ENCODE measurements at regions not wholly inside any gene's neighbourhood (a gene's known extent, or its start where the extent isn't known, plus 50 kb on each side); places are given as distances from the start of the nearest gene placed in this dataset.
"Not testable (repeated sequence)": the region's sequence is repeated elsewhere in the genome, so short reads cannot be mapped to it uniquely, and the experiment has no call there.

- no peak for DNase-seq (ENCODE audit: low read depth)
Observed at GRCh38 chr5:107068782-107069181, 602.0 kb downstream of the EFNA5 start.

DNA sequence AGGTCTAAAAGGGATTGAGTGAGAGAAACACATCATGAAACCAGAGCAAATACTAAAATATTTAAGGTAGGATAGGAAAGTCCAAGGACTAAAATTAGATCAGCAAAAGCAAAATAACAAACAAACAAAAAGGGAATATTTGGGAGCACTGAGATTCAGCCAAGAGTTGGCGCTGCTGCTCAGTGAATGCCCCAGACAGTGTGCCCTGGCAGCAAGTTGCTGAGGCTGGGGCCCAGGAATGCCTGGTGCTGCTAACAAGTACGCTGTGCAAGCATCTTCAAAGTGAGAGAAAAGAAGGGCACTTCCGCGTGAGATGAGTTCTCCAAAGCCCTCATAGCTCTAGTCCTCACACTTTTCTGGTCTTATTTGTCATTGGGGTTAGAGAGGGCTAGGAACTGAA lies 603.3 kb downstream of the EFNA5 start:
- DNase-seq (ENCODE audit: low read depth): no peak

DNA sequence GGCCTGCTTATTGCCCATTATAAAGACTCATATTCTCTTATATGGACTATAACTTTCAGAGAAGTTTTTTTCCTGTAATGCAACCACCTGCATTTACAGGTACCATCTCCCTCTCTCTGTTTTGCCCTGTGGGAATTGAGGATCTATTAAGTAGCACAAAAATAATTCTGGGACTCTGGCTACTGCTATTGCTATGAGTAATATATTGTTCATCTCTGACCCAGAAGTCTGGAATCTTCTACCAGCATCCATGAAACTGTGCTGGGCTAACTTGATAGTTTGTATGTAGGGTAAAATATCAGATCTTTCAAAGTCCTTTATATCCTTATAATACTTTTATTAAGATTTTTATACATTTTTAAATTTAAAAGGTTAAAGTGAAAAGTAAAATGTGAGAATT lies 607.2 kb downstream of the EFNA5 start:
- DNase-seq (ENCODE audit: low read depth): no peak

DNA sequence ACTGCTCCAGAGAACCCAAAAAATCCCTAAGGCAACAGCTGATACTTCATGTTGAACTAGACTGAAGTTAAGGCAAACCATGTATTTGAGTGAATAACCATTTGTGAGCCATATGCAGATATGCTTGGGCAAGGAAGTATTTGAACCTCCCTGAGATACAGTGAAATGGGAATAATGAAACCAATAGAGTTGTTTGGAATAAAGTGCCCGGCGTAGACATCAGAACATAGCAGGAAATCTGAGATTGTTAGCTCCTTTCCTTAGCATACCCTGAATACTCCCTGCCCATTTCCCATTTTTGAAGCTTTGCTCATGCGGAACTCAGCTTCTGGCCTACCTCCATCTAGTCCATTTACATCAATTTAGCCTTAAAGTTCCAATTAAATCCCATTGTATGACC lies 611.9 kb downstream of the EFNA5 start:
- no peak for DNase-seq (ENCODE audit: low read depth)

- no peak for DNase-seq (ENCODE audit: low read depth)
Observed at GRCh38 chr5:107058235-107058634, 612.5 kb downstream of the EFNA5 start.

GRCh38 chr5:107056278-107056677 lies 614.5 kb downstream of the EFNA5 start:
- DNase-seq (ENCODE audit: low read depth): no peak

DNA sequence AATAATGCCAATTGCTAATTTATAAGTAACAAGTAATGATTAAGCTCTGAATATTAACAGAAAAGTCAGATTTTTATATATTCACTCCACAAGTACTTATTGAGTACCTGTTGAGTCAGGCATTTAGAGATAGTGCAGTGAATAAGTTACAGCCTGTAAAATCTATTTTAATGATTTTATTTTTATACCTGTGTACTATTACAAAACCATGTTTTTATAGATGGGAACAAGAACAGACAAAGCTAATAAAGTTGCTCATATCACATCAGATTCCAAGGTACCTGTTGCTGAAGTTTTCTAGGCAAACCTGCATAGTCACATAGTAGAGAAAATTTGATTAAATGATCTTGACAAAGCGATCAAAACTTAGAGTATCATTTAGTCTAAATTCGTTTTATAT lies 623.7 kb downstream of the EFNA5 start:
- DNase-seq (ENCODE audit: low read depth): no peak

GRCh38 chr5:107043665-107044064 lies 627.1 kb downstream of the EFNA5 start:
- DNase-seq (ENCODE audit: low read depth): no peak

DNA sequence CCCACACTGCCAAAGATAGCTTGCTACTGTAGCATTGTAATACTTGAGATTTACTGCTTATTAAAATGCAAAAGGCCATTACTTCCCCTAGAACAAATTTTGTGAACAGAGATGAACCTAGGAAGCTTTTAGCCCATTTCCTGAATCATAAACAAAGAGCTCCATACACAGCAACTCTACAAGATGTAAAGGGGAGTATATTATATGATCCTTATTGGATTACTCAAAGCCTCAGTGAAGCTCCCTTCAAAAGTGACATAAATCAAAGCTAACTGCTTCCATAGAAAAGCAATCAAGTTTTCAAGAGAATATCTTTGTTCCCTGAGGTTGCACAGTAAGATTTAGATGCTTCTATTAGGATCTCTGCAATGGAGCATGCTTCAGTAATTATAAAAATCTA lies 629.8 kb downstream of the EFNA5 start:
- DNase-seq (ENCODE audit: low read depth): no peak

DNA sequence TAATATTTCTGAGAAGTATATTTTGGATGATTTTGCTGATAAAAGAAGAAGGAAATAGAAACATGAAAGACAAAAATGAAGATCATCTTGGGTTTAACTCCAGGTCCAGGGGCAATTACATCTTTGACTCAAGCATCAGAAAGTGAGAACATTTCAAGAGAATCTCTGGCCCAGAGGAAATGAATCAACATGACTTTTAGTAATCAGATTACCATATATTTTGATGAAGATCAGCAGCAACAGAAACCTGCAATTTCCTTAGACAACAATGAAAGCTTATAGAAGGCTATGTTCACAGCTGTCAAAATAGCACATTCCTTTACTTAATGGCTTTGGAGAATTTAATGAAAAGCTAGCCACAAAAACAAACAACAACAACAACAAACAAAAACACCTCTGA lies 638.1 kb downstream of the EFNA5 start:
- DNase-seq (ENCODE audit: low read depth): no peak

DNA sequence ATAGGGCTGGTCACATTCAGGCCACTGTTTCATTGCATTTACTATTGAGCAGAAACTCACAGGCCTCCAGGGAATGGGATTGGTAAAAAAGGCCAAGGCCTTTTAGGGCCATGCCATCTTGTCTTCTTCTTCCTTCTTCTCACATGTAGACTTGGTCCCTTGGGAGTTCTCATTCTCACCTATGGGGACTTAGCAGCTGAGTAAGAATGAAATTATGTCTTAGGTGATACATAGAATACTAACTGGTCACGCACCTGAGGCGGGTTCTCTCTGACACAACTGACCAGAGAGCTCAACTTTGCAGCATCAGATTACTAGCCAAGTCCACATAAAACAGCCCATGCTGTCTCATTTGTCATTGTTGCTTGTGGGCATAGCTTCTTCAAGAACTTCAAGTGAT lies 641.8 kb downstream of the EFNA5 start:
- no peak for DNase-seq (ENCODE audit: low read depth)

DNA sequence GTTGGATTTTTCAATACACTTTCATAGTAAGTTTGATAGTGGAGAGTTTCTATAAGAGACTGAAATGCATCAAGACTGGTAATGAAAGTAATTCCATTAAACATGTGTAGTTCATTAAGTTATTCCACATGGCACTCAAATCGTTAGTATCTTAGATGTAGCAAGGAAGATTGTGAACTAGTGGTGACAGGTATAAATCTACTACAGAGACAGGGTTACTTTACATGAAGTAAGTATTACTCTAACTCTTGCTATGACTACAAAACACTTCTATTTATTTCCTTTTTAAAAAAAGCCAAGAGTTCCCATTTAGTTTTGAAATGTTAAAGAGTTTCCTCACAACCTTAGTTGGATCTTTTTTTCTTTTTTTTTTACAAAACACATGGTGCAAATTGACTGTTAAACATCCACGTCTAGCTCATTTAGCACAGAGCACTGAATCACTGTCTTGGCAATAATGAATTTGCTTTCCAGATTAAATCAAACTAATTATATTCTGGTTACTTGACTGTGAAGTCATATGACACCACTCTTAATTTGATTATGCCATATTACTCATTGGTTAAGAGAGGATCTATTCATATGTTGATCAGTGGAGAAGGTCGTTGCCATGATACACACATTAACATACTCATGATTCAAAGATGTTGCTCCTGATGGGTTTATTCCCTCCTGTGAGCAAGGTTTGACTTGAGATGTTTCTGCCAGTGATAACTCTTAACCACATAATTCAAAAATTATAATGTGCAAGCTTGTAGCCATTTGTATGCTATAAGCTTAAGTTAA lies 644.8 kb downstream of the EFNA5 start:
- no peak for DNase-seq (ENCODE audit: low read depth)

GRCh38 chr5:107023732-107024131 lies 647.0 kb downstream of the EFNA5 start:
- no peak for DNase-seq (ENCODE audit: low read depth)

DNA sequence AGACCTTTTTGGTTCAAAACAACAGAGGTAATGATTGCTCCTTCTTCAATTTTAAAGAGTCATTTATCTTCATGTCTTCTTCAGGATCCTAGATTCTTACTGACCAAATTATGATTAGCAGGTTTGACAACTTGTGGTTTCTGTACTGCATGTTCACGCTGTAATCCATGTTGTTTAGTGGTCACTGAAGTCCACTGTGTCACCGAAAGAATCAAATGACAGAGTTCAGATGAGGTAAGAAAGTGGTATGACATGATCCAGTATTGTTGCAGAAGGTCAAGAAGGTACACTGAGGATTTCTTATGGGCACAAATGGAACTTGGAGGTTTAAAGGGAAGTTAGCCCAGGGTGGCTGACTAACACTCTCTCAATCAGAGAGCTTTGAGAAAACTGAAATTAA lies 649.2 kb downstream of the EFNA5 start:
- DNase-seq (ENCODE audit: low read depth): no peak

- DNase-seq (ENCODE audit: low read depth): no peak
Observed at GRCh38 chr5:107020626-107021025, 650.1 kb downstream of the EFNA5 start.

DNA sequence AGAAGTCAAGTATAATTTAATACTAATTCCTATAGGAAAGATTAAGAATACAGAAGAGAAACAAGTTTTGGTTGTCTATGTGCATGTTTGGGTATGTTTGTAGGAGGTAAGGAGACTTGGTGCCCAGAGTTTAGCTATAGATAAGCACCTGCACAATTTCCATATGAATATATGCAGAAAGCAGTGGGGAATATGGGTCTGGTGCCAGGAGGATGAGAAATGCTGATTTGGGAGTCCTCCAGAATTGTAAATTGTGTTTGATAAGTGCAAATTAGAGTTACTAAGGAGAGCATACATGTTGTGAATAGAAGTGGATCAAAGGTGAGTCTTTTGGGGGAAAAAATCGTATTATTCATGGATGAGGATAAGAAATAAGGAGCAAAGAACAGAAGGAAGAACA lies 653.1 kb downstream of the EFNA5 start:
- no peak for DNase-seq (ENCODE audit: low read depth)

DNA sequence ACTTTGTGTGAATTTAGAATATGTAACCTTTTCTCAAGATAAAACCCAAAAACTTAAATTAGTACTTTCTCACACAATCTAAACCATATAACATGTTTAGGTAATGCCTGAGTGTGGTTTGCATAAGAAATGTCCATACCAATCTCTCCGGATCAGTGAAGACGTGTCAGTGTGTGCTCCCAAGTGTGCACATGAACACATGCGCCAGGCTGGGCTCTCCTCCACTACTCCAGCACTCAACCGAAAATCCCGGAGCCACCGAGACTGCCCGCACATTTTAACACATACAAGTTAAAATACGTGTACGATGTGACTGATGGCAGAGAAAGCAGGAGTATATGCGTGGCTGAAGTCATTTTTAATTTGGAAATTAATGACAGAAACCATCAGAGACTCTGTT lies 658.4 kb downstream of the EFNA5 start:
- no peak for DNase-seq (ENCODE audit: low read depth)

DNA sequence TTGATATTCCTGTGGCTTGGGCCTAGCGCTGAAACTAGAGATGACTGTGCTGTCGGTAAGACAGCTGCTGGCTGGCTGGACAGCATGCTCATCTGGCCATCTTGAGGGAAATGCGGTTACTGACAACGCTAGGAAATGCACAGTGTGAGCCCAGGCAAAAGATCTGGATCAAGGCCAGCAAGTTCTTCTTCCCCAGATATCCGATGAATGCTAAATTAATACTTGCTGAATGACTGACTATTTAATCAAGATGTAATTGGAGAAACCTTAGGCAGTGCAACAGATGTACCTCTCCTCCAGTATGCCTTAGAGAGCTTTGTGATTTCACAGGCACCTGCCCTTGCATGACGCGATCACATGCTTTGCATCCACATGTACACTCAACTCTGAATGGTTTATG lies 659.1 kb downstream of the EFNA5 start:
- DNase-seq (ENCODE audit: low read depth): no peak

GRCh38 chr5:107010060-107010459 lies 660.7 kb downstream of the EFNA5 start:
- DNase-seq (ENCODE audit: low read depth): no peak

DNA sequence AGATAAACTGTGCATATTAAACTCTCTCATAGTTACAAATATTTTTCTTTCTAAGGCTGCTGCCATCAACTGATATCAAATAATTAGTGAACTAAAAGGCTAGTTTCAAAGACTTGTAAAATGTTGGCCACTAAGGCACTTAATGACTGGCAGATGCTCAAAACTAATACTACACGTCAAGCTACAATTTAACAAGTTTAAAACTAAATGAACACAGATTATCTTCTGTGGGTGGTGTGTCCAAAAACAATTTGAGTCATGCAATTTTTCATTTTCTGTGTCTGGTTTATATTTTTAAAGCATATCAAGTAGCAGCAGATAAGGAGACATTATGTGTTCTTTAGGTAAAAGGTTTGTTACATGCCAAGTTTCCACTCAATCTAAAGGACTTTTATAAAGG lies 665.1 kb downstream of the EFNA5 start:
- no peak for DNase-seq (ENCODE audit: low read depth)

GRCh38 chr5:107005161-107005560 lies 665.6 kb downstream of the EFNA5 start:
- no peak for DNase-seq (ENCODE audit: low read depth)

DNA sequence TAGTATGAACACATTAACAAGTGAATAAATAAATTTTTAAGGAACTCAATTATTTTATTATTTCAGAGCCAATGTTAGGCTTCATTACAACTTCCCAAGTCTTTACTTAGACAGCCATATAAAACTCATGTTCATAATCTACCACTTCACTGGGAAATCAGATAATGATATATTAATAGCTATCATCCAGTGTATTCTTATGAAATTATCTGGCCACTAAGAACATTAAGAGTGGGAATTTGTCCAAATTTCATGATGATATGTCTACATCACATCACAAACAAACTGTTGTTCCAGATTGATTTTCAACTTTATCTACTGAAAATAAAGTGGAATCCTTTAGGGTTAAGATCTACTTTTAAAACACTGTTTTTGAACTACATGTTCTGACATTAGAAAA lies 668.6 kb downstream of the EFNA5 start:
- no peak for DNase-seq (ENCODE audit: low read depth)

GRCh38 chr5:106999506-106999905 lies 671.2 kb downstream of the EFNA5 start:
- DNase-seq (ENCODE audit: low read depth): not testable (repeated sequence)

- no peak for DNase-seq (ENCODE audit: low read depth)
Observed at GRCh38 chr5:106986006-106986405, 684.7 kb downstream of the EFNA5 start.

- DNase-seq (ENCODE audit: low read depth): no peak
Observed at GRCh38 chr5:106985174-106985573, 685.6 kb downstream of the EFNA5 start.
